ENCODE measurements at regions not wholly inside any gene's neighbourhood (a gene's known extent, or its start where the extent isn't known, plus 50 kb on each side); places are given as distances from the start of the nearest gene placed in this dataset.

DNA sequence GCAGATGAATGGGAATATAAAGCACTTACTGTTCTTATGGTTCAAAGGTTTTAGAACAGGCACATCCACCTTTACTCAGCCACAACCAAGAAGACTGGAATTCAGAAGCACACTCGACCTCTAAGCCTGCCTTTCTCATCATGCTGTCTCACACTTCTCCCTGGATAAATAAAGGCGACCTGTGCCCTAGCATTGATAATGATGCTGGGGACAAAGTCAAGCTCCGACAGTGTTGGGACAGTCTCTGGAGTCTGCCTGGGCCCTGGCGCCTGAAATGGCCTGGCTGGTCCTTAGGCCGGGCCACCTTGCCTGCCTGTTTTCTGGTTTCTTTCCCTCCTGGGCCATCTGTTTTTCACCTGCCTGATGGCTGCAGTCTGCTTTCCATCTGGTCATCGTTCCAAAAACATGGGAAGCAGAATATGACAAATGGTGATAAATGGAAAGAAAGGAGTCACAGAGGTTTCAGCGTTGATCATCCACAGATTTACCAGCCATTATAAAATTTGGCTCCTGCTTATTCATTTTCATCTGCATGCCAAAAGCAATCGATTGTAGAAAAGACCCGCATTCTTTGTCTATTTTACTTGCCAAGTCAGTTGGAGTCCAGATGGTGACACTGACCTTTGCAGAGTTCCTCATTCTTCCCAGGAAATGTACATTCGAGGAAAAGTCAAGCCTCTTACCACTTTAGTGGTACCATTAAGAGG, 91.2 kb upstream of the KCNJ15 start:
- DNase-seq: no peak

DNA sequence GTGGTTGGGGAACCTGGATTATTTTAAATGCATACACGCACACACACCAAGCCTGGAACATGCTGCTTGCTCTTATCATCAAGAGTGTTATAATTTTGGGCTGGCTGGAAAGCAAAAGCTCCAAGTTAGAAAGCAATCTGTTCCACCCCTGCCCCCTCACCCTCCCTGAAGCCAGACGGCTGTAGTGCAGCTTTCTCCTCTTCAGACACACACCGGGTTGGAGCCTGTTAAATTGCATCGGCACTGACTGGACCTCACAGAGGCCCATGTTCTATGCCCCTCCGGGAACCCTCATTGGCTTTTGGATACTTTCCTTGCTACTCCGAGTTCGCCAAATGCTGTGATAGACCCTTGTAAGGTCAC, 90.6 kb upstream of the KCNJ15 start:
- DNase-seq: no peak

DNA sequence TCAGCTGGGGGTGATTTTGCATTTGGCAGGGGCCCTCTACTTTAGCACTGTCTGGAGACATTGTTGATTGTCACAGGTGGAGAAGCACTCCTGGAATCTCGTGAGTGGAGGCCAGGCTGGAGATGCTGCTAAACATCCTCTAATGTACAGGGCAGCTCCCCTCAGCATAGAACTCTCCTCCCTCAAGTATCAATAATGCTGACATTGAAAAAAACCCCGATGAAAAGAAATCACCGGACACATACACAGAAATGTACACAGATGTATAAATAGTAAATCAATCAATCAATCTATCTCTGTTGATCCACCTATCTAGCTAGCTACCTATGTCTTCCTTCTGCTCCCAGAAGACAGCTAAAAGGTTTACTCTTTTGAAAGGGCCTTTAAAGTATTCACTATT, 89.4 kb upstream of the KCNJ15 start:
- DNase-seq: no peak

DNA sequence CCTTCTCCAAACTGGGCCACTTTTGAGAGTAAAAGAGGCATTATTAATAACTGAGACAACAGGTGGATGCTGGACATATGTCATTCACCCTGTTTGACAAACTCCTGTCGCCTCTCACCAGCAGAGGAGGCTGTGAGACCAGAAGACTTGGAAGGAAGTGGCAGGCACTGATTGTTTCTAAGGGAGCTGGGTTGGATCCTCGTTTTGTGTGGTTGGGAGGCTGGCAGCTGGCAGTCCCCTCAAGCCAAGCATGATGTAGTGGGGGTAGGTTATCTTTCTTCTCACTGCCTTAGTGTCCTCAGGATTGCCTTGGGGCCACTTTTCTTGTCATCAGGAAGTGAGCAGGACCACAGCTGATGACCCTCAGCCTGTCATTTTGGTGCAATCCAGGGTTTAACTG, 86.5 kb upstream of the KCNJ15 start:
- no peak for DNase-seq

DNA sequence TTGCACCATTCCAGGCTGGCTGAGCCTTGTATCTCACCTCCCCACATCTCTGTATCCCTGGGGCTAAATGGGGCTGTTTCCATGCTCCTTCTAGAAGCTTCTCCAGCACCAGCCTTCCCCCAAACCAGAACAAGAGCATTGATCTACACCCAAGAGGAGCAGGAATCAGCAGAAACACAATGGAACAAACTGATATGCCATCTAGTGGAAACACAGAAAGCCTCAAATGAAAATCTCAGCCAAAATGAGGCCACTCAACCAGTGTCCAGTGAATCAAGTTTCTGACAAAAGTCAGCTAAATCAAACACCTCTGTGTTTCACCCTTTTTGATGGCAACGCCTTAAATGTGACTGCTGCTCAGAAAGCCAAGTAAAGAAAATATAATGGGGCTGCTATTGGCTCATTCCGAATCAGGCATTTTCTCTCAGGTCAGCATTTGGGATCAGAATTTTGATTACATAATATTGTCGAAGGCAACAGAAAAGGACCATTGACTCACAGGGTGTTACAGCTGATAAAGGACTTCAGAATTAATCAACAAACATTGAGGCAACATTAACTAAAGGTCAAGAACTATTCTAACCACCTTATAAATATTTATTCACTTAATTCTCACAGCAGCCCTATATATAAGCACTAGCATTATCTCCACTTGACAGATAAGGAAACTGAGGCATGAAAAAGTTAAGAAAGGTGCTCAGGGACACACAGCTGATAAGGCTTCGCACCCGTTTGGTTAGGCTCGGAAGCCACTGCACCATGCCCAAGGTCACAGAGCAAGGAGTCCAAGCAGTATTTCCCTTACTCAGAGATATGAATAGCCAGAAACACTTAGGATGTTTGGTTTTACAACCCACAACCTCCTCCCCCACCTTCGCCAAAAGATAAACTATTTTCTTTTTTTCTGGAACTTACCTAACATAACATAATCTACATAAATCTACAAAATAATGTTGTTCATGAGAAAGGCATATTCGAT, 85.8 kb upstream of the KCNJ15 start:
- no peak for DNase-seq

DNA sequence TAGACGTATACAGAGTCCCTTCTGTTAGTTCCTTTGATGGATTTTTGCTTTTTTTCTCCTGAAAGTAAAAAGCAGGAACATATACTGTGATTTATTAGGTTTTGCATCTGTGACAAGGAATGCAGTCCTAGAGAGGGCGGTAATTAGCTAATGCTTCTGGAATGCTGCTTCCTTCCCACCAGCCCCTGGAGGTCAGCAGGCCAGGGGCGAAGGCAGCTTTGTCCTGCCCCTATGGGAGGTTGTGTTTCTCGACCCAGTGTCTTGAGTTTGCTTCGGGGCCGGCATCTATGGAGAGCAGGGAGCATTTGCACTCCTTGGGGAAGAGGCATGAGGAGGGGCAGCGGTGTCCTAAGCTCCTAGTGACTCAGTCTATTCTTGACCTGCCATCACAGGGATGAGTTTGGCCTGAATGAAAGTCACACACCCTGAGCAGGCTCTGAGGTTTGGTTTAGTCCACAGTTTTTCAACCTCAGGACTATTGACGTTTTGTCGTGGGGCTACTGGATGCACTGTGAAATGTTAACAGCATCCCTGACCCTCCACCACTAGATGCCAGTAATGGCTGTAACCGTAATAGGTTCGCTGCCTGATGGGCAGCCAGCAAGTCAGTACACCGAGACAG, 85.0 kb upstream of the KCNJ15 start:
- no peak for DNase-seq

DNA sequence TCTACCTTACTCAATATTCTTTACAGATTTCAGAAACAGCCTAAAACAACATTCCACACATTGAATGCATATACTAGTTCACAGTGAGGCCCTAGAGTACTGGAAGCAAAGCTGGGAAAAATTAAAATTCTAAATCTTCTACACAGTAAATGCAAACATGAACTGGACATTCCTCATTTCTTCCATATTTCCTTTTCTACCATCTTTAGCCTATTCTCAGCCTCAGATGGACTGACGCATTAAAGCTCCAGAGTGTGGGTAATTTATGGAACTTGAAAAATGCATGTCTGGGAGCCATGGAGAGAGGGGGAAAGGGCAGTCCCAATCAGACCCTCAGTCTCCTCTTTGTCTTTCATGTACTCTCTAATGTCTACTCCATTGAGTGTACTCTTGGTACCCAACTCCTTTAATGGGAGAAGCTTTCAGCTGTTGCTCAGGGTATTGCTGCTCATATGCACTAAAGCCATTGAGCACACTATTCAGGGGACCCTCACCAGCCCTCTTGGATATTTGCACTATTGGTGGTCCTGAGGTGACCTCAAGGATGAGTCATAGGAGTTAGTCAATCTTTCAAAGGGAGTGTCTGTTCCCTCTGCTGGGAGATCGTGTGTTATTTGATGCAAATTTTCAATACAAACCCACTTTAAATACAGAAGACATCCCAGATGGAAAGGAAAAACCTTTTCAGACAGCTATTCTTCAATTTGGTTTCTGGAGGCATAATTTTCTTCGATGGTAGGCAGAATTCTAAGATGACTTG, 83.3 kb upstream of the KCNJ15 start:
- no peak for DNase-seq

DNA sequence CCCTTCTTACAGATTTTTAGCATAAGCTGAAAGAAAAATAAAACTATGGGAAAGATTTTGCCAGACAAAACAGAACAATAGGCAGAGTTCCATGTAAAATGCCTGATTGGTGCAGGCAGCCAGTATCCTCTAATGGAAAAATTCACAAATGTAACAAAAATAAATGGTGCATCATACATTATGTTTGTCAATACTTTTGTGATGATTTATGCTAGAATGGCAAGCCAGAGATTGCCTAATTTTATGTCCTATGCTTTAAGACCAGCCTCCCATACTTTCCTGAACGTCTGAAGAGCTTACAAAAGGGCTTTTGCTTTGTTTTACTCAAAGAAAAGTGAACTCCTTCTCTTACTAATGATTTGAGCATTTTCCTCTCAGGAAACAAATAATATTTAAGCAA, 81.5 kb upstream of the KCNJ15 start:
- no peak for DNase-seq

DNA sequence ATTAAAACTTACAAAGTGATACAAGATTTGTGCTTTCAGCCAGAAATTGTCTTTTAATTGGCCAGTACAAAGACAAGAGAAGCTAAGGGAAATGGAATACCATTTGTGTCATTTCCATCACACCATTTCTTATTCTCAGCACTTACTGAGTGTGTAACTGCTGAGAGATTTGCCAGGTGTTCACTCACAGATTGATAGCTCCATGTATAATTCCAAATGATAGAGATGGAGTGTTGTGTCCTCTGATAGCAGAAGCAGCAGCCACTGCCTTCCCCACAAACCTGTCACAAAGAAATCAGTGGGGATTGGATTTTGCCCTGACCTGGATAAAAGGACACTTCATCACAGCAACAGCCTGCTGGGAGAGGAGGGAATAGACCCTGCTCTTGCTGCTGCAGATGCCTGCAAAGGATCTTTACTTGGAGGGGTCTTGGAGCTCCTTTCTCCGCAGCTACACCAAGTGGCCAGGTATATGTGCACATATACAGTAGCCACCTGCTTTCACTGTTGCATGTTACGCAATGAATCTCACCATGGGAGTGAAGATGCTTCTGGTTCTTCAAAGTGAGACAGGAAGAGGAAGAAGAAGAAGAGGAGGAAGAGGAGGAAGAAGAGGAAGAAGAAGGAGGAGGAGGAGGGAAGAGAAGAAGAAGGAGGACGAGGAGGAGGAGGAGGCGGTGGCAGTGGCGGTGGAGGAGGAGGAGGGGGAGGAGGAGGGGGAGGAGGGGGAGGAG, 78.7 kb upstream of the KCNJ15 start:
- no peak for DNase-seq

DNA sequence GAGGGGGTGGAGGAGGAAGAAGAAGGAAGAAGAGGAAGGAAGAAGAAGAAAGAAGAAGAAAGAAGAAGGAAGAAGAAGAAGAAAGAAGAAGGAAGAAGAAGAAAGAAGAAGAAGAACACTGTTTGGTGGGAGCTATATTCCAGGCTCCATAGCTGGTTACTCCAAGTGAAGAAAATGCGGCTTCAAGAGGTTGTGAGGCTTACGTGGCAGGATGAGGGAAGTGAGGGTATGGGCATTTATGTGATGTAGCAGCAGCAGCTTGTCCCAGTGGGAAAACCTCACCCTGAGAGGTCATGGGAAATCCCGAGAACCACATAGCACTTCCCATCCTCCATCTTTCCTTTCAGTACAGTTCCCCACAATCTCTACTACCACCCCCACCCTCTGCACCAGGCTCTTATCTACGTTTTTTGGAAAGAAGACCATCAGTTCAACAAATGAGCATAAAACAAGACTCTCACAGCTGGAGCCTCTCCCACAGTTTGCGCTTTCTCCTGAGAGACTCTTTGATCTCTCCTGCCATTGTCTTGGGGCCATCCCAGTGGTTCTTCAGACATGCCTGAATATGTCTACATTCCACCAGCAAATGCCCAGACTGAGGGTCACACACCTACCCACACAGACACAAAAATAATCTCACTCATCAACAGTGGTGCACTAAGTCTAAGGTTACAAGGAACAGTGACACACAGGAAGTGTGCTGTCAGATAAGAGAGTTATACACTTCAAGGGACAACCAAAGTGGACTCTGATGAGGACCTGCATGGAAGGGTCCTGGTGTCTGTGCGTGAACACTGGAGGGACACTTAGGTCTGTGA, 77.9 kb upstream of the KCNJ15 start:
- DNase-seq: no peak

DNA sequence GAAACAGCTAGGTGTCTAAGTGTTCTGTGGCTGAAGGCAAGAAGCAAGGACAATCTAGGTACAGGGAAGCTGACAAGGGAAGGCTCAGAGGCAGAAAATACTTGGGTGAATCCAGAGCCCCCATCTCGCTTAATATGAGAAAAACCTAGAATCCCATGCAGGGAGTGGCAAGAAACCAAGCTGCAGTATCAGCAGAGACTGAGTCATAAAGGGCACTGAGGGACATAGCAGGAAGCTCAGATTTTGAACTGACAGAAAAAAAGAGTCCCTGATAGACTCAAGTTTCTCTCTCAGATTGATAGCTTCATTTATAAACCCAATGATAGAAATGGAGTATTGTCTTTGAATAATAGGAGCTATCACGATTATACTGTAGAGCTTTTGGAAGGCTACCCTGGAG, 77.3 kb upstream of the KCNJ15 start:
- DNase-seq: no peak

DNA sequence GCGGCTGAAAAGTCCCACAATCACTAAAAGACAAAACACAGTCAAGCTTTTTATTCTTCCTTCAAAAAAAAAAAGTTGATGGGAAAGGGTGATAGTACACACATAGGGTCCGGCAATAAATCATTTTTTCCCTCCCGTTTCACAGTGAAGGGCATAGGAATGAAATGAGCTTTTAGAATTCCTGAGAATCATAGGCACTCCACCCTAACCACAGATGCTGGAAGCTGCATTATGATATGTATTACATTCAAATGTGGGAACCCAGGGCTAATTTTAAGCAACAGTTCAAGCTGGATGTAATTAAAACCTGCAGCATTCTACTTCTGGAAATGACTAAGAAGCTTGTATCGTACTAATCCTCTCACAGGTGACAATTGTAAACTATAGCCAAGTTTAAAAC, 75.7 kb upstream of the KCNJ15 start:
- no peak for DNase-seq

DNA sequence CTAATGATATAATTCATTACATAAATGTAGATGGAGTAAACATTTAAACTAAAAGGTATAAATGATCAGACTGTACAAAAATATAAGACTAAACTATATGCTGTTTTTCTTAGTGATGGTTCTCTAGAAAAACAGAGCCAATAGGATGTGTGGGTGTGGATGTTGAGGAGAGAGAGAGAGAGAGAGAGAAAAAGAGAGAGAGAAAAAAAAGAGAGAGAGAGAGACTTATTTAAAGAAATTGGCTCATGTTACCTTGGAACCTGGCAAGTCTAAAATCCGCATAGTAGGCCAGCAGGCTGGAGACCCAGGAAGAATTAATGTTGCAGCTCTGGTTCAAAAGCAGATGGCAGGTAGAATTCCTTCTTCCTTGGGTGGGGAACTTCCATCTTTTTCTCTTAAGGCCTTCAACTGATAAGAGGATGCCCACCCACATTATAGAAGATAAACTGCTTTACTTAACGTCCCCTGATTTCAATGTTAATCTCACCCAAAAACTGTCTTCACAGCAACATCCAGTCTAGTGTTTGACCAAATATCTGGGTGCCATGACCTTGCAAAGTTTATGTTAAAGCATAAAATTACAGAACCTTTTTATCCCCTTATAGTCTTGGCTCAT, 74.3 kb upstream of the KCNJ15 start:
- DNase-seq: no peak

DNA sequence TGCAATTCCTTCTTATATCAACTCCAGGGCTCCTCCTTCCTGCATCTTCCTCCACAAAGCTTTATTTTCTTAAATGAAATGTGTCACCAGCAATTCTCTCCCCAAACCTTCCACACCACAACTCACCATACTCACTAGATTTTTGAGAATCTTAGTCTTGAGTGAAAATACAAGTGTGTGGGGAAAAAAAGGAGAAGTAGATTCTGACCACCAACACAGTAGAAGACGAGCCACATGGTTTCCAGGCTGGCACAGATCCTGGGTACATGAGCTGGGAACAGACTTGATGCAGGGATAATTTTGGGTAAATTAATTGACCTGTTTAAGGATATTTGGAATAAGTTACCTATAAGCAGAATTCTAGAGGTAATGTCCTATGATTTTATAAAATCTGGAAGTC, 72.8 kb upstream of the KCNJ15 start:
- DNase-seq: no peak

DNA sequence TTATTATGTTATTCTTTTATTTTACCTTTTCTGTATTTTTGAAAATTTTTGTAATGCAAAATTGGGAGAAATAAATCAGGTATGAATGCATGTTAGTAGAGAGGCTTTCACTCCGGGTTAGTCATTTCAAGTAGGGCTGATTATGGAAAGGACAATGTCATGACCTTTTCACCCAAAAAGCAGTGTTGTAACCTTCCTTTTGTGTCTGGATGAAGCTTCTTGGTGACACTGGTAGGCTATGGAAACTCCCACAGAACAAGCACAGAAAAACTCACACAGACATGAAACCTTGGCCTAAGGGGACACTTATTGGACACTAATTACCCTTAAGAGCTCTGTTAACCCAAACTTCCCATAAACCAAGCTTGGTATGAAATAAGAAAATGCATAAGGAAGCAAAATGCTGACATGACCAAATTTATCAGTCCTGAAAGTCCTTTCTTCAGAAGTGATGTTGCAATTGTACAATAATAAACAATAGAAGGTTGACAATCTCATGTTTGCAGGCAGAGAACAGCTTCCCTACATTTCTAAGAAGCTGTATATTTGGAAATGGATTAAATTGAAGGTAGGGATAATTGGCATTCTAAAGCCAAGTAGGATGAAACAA, 70.0 kb upstream of the KCNJ15 start:
- no peak for DNase-seq

DNA sequence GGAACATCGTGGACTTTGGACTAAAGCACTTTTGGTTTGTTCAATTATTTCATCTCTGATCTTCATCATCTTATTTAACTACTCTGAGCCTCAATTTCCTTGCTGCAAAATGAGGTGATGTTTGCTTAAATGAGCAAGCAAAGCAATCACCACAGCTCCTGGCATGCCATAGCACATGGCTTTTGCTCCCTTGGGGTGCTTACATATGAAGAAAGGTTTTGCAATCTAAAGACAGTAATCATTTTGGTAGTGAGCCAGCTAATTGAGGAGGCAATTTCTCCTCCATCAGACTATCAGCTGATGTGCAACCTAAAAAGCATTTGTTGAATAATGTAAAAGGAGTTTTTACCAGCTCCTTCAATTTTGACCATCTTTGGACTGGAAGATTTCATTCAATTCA, 68.8 kb upstream of the KCNJ15 start:
- DNase-seq: no peak

DNA sequence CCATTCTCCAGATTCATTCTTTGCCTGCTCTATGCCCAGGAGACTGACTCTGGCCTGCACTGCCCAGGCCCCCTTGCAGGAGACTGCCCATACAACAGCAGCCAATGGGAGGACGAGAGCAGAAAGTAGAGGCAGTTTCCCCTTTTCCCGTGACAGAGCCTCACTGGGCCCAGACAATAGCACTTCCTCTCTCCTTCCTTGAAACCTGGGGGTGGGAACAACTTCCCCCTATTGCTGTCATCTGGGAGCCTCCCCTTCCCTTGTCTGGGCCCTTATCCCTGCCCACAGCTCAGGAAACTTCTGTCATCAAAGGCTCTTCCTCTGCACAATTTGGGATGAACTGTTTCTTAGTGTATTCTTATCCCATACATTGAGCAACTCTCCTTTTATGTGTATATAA, 60.8 kb upstream of the KCNJ15 start:
- DNase-seq: no peak

DNA sequence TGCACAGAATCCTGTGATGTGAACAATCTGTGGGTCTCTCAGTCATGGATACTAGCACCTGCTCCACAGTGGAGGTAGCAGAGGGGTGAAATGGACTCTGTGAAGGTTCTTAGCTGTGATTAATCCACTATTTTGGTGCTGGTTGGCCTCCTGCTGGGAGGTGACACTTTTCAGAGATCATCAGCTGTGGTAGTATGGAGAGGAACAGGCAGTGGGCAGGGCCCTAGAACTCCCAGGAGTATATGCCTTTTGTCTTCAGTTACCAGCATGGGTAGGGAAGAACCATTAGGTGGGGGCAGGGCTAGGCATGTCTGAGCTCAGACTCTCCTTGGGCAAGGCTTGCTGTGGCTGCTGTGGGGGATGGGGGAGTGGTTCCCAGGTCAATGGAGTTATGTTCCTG, 54.0 kb upstream of the KCNJ15 start:
- DNase-seq: no peak

DNA sequence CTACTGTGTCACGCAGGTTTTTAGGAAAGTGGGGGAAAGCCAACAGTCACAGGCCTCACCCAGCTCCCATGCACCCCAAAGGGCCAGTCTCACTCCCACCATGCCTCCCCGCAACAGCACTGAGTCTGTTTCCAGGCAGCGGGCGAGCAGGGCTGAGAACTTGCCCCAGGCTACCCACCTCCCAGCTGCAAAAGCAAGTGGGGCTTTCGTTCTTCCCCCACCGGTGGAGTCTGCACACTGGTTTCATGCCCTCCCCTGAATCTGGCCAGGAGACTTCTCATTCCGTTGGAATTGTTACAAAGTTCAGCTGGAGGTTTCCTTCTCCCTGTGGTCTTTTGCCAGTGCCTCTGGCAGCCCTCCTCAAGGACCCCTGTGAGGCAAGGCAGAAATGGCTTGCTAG, 53.6 kb upstream of the KCNJ15 start:
- no peak for DNase-seq

DNA sequence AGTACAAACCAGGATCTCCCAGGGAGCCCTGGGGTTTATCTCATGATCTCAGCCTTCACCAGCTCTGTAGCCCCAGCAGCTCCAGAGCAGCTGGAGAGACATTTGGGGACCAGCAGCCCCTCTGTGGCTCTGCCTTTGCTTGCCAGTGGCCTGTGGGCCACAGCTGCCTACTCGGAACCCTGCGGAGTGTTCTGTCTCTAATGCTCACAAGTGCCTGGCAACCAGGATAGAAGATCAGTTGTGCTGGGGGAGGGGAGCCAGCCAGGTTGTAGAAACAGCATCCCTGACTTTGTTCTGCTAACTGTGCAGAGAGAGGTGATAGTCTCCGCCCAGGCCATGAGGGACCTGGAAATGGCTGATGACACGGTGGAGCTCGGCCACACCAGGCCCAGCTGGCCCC, 50.9 kb upstream of the KCNJ15 start:
- DNase-seq: no peak

DNA sequence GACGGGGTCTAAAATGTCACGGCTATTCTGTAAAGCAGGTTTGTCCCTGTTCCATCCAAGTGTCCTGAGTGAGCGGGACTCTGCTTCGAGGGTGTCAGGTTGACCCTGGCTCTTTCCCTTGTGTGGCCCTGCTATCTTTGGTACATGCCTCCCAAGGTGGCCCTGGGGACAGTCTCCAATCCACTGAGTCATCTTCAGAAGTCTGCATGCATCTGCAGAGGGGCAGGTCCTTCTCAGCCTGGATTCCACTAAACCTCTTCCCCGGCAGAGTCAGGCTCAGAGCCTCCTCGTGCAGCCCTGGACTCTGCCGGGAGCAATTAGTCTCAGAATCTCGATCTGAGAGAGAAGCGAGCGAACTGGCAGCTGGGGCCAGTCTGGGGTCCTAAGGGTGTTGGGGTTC, 50.1 kb upstream of the KCNJ15 start:
- no peak for DNase-seq
